Karpas-422 (cell line): ENCODE measurements at regions not wholly inside any gene's neighbourhood (a gene's known extent, or its start where the extent isn't known, plus 50 kb on each side); places are given as distances from the start of the nearest gene placed in this dataset.
"Not testable (repeated sequence)": the region's sequence is repeated elsewhere in the genome, so short reads cannot be mapped to it uniquely, and the experiment has no call there.

ENCODE experiments used
- DNase-seq: peaks from one replicate; pipeline ENCODE4 v3.0.0-alpha.2; 2015
- H2AFZ ChIP-seq: fragments of 200-600 bp; sonication (generic); 2 replicates; pipeline ENCODE4 v1.6.1; 2014; ENCODE audit warnings: antibody characterized with exemption, low read length, mixed read lengths
- H3K27ac ChIP-seq: fragments of 200-600 bp; sonication (generic); 2 replicates; pipeline ENCODE4 v1.5.1; 2014; ENCODE audit warnings: mild to moderate bottlenecking, low read length, moderate library complexity
- H3K27me3 ChIP-seq: fragments of 200-600 bp; sonication (generic); 2 replicates; pipeline ENCODE4 v1.6.1; 2014; ENCODE audit warnings: low read length, mixed read lengths
- H3K36me3 ChIP-seq: fragments of 200-600 bp; sonication (generic); 2 replicates; pipeline ENCODE4 v1.6.1; 2014; ENCODE audit warnings: low read length, mixed read lengths; ENCODE audit not compliant: insufficient read depth
- H3K4me1 ChIP-seq: fragments of 200-600 bp; sonication (generic); 2 replicates; pipeline ENCODE4 v1.6.1; 2014; ENCODE audit warnings: mild to moderate bottlenecking, low read length, mixed read lengths
- H3K4me2 ChIP-seq: fragments of 200-600 bp; sonication (generic); 2 replicates; pipeline ENCODE4 v1.6.1; 2014; ENCODE audit warnings: low read length, low read depth, mild to moderate bottlenecking; ENCODE audit not compliant: poor library complexity, severe bottlenecking
- H3K4me3 ChIP-seq: fragments of 200-600 bp; sonication (generic); 2 replicates; pipeline ENCODE4 v1.5.1; 2014; ENCODE audit warnings: mild to moderate bottlenecking, antibody characterized with exemption, low read length, mixed read lengths
- H3K79me2 ChIP-seq: fragments of 200-600 bp; sonication (generic); 2 replicates; pipeline ENCODE4 v1.6.1; 2014; ENCODE audit warnings: mild to moderate bottlenecking, low read length, mixed read lengths
- H3K9ac ChIP-seq: fragments of 200-600 bp; sonication (generic); 2 replicates; pipeline ENCODE4 v1.6.0; 2014; ENCODE audit warnings: low read length
- H3K9me2 ChIP-seq: fragments of 200-600 bp; sonication (generic), shearing (Covaris generic); replicated peaks from 2 replicates; pipeline ENCODE4 v1.6.0; 2014; ENCODE audit warnings: mild to moderate bottlenecking, low read length, moderate library complexity; ENCODE audit not compliant: insufficient read depth
- H3K9me3 ChIP-seq: fragments of 300-700, 200-600 bp; sonication (generic); 2 replicates; pipeline ENCODE4 v1.6.1; 2014; ENCODE audit warnings: low read length, mixed read lengths
- H4K20me1 ChIP-seq: fragments of 200-600 bp; sonication (generic); 2 replicates; pipeline ENCODE4 v1.6.1; 2014; ENCODE audit warnings: mild to moderate bottlenecking, antibody characterized with exemption, low read length, low read depth; ENCODE audit not compliant: insufficient read depth

- 0 out of 2 replicates have a peak, but pooled peaks cover 3% of the 10 kb centered on the region for H3K4me1 ChIP-seq
- H3K4me3 ChIP-seq: no peak overlapping the region
- DNase-seq: no peak
- no peak overlapping the region for H3K9ac ChIP-seq
- no peak overlapping the region for H3K27ac ChIP-seq
- H4K20me1 ChIP-seq: no peaks in the 10 kb centered on the region
- H3K9me3 ChIP-seq: no peaks in the 10 kb centered on the region
- H3K9me2 ChIP-seq: no peaks in the 10 kb centered on the region
- H3K79me2 ChIP-seq: no peaks in the 10 kb centered on the region
- H3K36me3 ChIP-seq: no peaks in the 10 kb centered on the region
- no peaks in the 10 kb centered on the region for H3K27me3 ChIP-seq
- no peak overlapping the region for H2AFZ ChIP-seq
- H3K4me2 ChIP-seq: no peak overlapping the region
Observed at GRCh38 chr3:166713787-166714186, 666.3 kb downstream of the ZBBX start.

- Histone ChIP-seq H3K9ac (no peak overlapping the region), H2AFZ (no peak overlapping the region), H3K27ac (no peak overlapping the region), H3K79me2 (no peaks in the 10 kb centered on the region), H4K20me1 (no peaks in the 10 kb centered on the region), H3K9me2 (no peaks in the 10 kb centered on the region), H3K4me3 (no peak overlapping the region), H3K36me3 (no peaks in the 10 kb centered on the region), H3K4me1 (no peaks in the 10 kb centered on the region), H3K9me3 (no peaks in the 10 kb centered on the region), H3K27me3 (no peaks in the 10 kb centered on the region), H3K4me2 (no peak overlapping the region)
- no peak for DNase-seq
Observed at GRCh38 chr3:166706094-166706493, 674.0 kb downstream of the ZBBX start.

- Histone ChIP-seq H3K79me2 (no peaks in the 10 kb centered on the region), H3K9ac (no peak overlapping the region)
Observed at GRCh38 chr3:166697495-166697894, 682.6 kb downstream of the ZBBX start.

GRCh38 chr3:166696103-166696502 is 684.0 kb downstream of the ZBBX start:
- H3K9me3 ChIP-seq: no peaks in the 10 kb centered on the region
- H3K79me2 ChIP-seq: no peaks in the 10 kb centered on the region
- H3K36me3 ChIP-seq: no peaks in the 10 kb centered on the region
- H3K27ac ChIP-seq: no peak overlapping the region
- no peak overlapping the region for H2AFZ ChIP-seq
- H3K27me3 ChIP-seq: no peaks in the 10 kb centered on the region
- no peaks in the 10 kb centered on the region for H4K20me1 ChIP-seq
- H3K4me2 ChIP-seq: no peak overlapping the region
- no peaks in the 10 kb centered on the region for H3K9me2 ChIP-seq
- DNase-seq: no peak
- H3K4me1 ChIP-seq: no peaks in the 10 kb centered on the region
- H3K4me3 ChIP-seq: no peak overlapping the region
- no peak overlapping the region for H3K9ac ChIP-seq

More at GRCh38 chr3:166697495-166697894, 682.6 kb downstream of the ZBBX start:
- H3K27me3 ChIP-seq: no peaks in the 10 kb centered on the region
- H3K9me2 ChIP-seq: no peaks in the 10 kb centered on the region
- no peak overlapping the region for H3K27ac ChIP-seq
- H3K36me3 ChIP-seq: no peaks in the 10 kb centered on the region
- H3K4me3 ChIP-seq: no peak overlapping the region
- H4K20me1 ChIP-seq: no peaks in the 10 kb centered on the region
- no peaks in the 10 kb centered on the region for H3K9me3 ChIP-seq
- no peak overlapping the region for H2AFZ ChIP-seq
- DNase-seq: no peak
- no peak overlapping the region for H3K4me2 ChIP-seq
- H3K4me1 ChIP-seq: no peaks in the 10 kb centered on the region

GRCh38 chr3:166688665-166689064 is 691.4 kb downstream of the ZBBX start:
- H3K9me2 ChIP-seq: no peaks in the 10 kb centered on the region
- H3K9me3 ChIP-seq: no peaks in the 10 kb centered on the region
- H3K9ac ChIP-seq: no peak overlapping the region
- H3K4me2 ChIP-seq: no peak overlapping the region
- peaks cover 15% of the 10 kb centered on the region for H3K4me1 ChIP-seq
- H3K36me3 ChIP-seq: no peaks in the 10 kb centered on the region
- DNase-seq: no peak
- no peak overlapping the region for H3K27ac ChIP-seq
- no peak overlapping the region for H3K4me3 ChIP-seq
- H3K79me2 ChIP-seq: no peaks in the 10 kb centered on the region
- no peaks in the 10 kb centered on the region for H4K20me1 ChIP-seq
- no peak overlapping the region for H2AFZ ChIP-seq
- no peaks in the 10 kb centered on the region for H3K27me3 ChIP-seq

GRCh38 chr3:166685246-166685645 is 694.9 kb downstream of the ZBBX start:
- Histone ChIP-seq H3K4me3 (no peak overlapping the region), H4K20me1 (no peaks in the 10 kb centered on the region), H3K9me2 (no peaks in the 10 kb centered on the region), H2AFZ (0 out of 2 replicates have a peak overlapping the region, but pooled peaks have one; percentile 23), H3K27ac (peak overlapping the region; percentile 50; the same call in 1 of the 2 replicates), H3K4me1 (peaks cover 20% of the 10 kb centered on the region), H3K36me3 (no peaks in the 10 kb centered on the region), H3K4me2 (peak overlapping the region; percentile 49), H3K9me3 (no peaks in the 10 kb centered on the region), H3K27me3 (no peaks in the 10 kb centered on the region), H3K9ac (no peak overlapping the region), H3K79me2 (no peaks in the 10 kb centered on the region)
- peak; percentile 80 for DNase-seq

- H3K79me2 ChIP-seq, H3K9ac ChIP-seq, H3K4me3 ChIP-seq, H3K9me2 ChIP-seq, H3K27me3 ChIP-seq, H4K20me1 ChIP-seq, H3K36me3 ChIP-seq, H3K9me3 ChIP-seq: not testable (repeated sequence)
- Histone ChIP-seq H2AFZ (peak overlapping the region; percentile 23; the same call in 1 of the 2 replicates), H3K4me2 (peak overlapping the region; percentile 49), H3K27ac (peak overlapping the region; percentile 50), H3K4me1 (peaks cover 20% of the 10 kb centered on the region)
- peak; percentile 63 for DNase-seq
Observed at GRCh38 chr3:166684077-166684476, 696.0 kb downstream of the ZBBX start.

GRCh38 chr3:166669781-166670180 is 710.3 kb downstream of the ZBBX start:
- Histone ChIP-seq H3K9me2 (0 out of 2 replicates have a peak, but pooled peaks cover 3% of the 10 kb centered on the region), H3K9ac (no peak overlapping the region), H3K4me2 (no peak overlapping the region), H2AFZ (no peak overlapping the region), H3K27ac (no peak overlapping the region), H3K79me2 (no peaks in the 10 kb centered on the region), H3K36me3 (no peaks in the 10 kb centered on the region), H3K4me1 (peaks cover 13% of the 10 kb centered on the region), H3K4me3 (no peak overlapping the region), H3K9me3 (no peaks in the 10 kb centered on the region), H3K27me3 (no peaks in the 10 kb centered on the region), H4K20me1 (no peaks in the 10 kb centered on the region)
- no peak for DNase-seq

GRCh38 chr3:166663194-166663593 is 716.9 kb downstream of the ZBBX start:
- Histone ChIP-seq H3K36me3 (no peaks in the 10 kb centered on the region), H2AFZ (peak overlapping the region; percentile 81), H3K27ac (peak overlapping the region; percentile 96), H3K9ac (no peak overlapping the region), H3K4me1 (peaks cover 58% of the 10 kb centered on the region), H3K4me3 (no peak overlapping the region), H3K9me3 (no peaks in the 10 kb centered on the region), H3K27me3 (no peaks in the 10 kb centered on the region), H3K9me2 (no peaks in the 10 kb centered on the region), H3K4me2 (peak overlapping the region; percentile 67), H4K20me1 (no peaks in the 10 kb centered on the region), H3K79me2 (no peaks in the 10 kb centered on the region)
- DNase-seq: no peak
